ENCODE measurements at regions not wholly inside any gene's neighbourhood (a gene's known extent, or its start where the extent isn't known, plus 50 kb on each side); places are given as distances from the start of the nearest gene placed in this dataset.

DNA sequence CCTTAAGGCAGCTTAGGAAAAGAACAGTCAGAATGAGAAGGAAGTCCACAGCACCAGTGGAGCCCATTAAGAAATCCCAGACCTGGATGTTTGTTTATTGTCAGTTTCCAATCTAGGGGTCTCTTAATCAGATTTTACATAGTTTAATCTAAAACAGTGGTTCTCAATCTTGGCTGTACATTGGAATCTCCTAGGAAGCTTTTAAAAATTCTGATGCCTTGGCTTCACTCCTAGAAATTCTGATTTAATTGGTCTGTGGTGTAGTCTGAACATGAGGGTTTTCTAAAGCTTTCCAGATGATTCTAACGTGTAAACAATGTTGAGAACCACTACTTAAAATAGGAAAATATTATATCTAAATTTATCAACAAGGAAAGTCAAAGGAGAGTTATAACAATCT, 56.6 kb upstream of the SPRED1 start:
- Histone ChIP-seq H3K9ac (ENCODE audit: low read depth, low read length) (no peak overlapping the region), H3K27me3 (ENCODE audit: control insufficient read depth, insufficient read depth, low read length) (no peaks in the 10 kb centered on the region)

DNA sequence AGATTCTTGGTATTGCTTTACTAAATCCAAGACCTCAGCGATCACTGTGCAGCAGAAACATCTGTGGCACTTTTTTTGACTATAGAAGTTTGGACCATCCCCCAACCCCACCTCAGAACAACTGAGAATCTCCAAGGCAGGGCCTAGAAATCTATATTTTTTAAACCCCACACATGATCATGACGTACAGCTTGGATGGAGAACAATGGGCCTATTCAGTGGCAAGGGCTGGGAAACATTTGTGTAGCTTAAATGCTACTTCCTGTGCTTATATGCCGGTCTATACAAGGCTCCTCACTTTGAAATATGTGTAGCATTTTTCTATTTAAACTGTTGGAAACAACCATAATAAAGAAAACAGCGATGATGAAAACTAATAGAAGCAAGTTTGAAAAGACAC, 55.1 kb upstream of the SPRED1 start:
- Histone ChIP-seq H3K9me3 (ENCODE audit: control insufficient read depth, insufficient read depth, low read length) (no peaks in the 10 kb centered on the region), H3K9ac (ENCODE audit: low read depth, low read length) (no peak overlapping the region), H3K27me3 (ENCODE audit: control insufficient read depth, insufficient read depth, low read length) (no peaks in the 10 kb centered on the region), H3K36me3 (ENCODE audit: control insufficient read depth, insufficient read depth, low read length) (no peaks in the 10 kb centered on the region), H3K4me1 (ENCODE audit: control insufficient read depth, insufficient read depth, low read length) (peaks cover 6% of the 10 kb centered on the region; the same call in 1 of the 2 replicates), H3K27ac (ENCODE audit: low read depth, low read length) (no peak overlapping the region), H3K4me3 (ENCODE audit: low read depth, low read length) (no peak overlapping the region)

More for the DNA sequence above, 56.6 kb upstream of the SPRED1 start:
- Histone ChIP-seq H3K4me3 (ENCODE audit: low read depth, low read length) (no peak overlapping the region), H3K36me3 (ENCODE audit: control insufficient read depth, insufficient read depth, low read length) (no peaks in the 10 kb centered on the region), H3K9me3 (ENCODE audit: control insufficient read depth, insufficient read depth, low read length) (no peaks in the 10 kb centered on the region), H3K4me1 (ENCODE audit: control insufficient read depth, insufficient read depth, low read length) (peaks cover 6% of the 10 kb centered on the region; the same call in 1 of the 2 replicates), H3K27ac (ENCODE audit: low read depth, low read length) (no peak overlapping the region)

- H3K27ac ChIP-seq (ENCODE audit: low read depth, low read length): no peak overlapping the region
- H3K27me3 ChIP-seq (ENCODE audit: control insufficient read depth, insufficient read depth, low read length): no peaks in the 10 kb centered on the region
- H3K4me3 ChIP-seq (ENCODE audit: low read depth, low read length): no peak overlapping the region
- no peak overlapping the region for H3K9ac ChIP-seq (ENCODE audit: low read depth, low read length)
- H3K36me3 ChIP-seq (ENCODE audit: control insufficient read depth, insufficient read depth, low read length): no peaks in the 10 kb centered on the region
- no peaks in the 10 kb centered on the region for H3K9me3 ChIP-seq (ENCODE audit: control insufficient read depth, insufficient read depth, low read length)
- H3K4me1 ChIP-seq (ENCODE audit: control insufficient read depth, insufficient read depth, low read length): no peaks in the 10 kb centered on the region
Observed at GRCh38 chr15:38201714-38202113, 50.9 kb upstream of the SPRED1 start.

DNA sequence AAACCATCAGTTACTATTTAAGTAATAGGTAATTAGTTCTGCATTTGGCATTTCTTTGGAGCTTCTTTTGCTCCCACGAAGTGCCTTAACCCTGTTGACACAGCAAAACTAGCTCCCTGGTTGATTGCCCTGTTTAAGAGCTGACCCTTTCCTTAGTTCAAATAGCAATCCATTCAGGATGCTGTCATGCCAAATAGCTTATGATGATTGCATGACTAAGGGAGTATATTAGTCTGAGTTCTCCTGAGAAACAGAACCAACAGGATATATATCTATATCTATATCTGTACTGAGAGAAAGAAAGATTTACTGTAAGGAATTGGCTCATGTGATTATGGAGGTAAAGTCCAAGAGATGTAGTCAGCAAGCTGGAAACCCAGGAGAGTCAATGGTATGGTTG, 50.3 kb upstream of the SPRED1 start:
- H3K9ac ChIP-seq (ENCODE audit: low read depth, low read length): no peak overlapping the region
- H3K27ac ChIP-seq (ENCODE audit: low read depth, low read length): no peak overlapping the region
- no peaks in the 10 kb centered on the region for H3K36me3 ChIP-seq (ENCODE audit: control insufficient read depth, insufficient read depth, low read length)
- H3K4me3 ChIP-seq (ENCODE audit: low read depth, low read length): no peak overlapping the region
- H3K4me1 ChIP-seq (ENCODE audit: control insufficient read depth, insufficient read depth, low read length): no peaks in the 10 kb centered on the region
- H3K27me3 ChIP-seq (ENCODE audit: control insufficient read depth, insufficient read depth, low read length): no peaks in the 10 kb centered on the region
- H3K9me3 ChIP-seq (ENCODE audit: control insufficient read depth, insufficient read depth, low read length): no peaks in the 10 kb centered on the region

Data from HUES48 (cell line).